Peyer's patch (tissue), 4 donors: ENCODE measurements at regions not wholly inside any gene's neighbourhood (a gene's known extent, or its start where the extent isn't known, plus 50 kb on each side); places are given as distances from the start of the nearest gene placed in this dataset.

ENCODE experiments used
- POLR2A ChIP-seq, 2 donors: fragments of 450-650 bp; IDR thresholded peaks; one replicate each; pipeline ENCODE4 v1.5.1; 2017; ENCODE audit warnings: antibody characterized with exemption in 2 of 2, mild to moderate bottlenecking in 2 of 2, moderate library complexity in 2 of 2
- TF ChIP-seq, protein P1 (sequence below), 6 experiments: fragments of 450-650 bp in 4 of 6; fragments of 200-600 bp in 2 of 6; sonication (generic) in 1 of 6; IDR thresholded peaks; one replicate each; pipeline ENCODE4 v1.5.1; 2017 to 2019; ENCODE audit warnings: antibody characterized with exemption in 6 of 6, mild to moderate bottlenecking in 3 of 6, moderate library complexity in 1 of 6

DNA sequence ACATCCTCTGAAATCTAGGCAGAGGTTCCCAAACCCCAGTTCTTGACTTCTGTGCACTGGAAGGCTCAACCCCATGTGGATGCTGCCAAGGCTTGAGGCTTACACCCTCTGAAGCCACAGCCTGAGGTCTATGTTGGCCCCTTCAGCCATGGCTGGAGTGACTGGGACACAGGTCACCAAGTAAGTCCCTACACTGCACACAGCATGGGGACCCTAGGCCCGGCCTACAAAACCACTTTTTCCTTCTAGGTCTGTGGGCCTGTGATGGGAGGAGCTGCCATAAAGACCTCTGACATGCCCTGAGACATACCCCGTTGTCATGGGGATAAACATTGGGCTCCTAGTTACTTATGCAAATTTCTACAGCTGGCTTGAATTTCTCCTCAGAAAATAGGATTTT is 418.8 kb upstream of the CCNH start:
- TF ChIP-seq, protein P1, sequence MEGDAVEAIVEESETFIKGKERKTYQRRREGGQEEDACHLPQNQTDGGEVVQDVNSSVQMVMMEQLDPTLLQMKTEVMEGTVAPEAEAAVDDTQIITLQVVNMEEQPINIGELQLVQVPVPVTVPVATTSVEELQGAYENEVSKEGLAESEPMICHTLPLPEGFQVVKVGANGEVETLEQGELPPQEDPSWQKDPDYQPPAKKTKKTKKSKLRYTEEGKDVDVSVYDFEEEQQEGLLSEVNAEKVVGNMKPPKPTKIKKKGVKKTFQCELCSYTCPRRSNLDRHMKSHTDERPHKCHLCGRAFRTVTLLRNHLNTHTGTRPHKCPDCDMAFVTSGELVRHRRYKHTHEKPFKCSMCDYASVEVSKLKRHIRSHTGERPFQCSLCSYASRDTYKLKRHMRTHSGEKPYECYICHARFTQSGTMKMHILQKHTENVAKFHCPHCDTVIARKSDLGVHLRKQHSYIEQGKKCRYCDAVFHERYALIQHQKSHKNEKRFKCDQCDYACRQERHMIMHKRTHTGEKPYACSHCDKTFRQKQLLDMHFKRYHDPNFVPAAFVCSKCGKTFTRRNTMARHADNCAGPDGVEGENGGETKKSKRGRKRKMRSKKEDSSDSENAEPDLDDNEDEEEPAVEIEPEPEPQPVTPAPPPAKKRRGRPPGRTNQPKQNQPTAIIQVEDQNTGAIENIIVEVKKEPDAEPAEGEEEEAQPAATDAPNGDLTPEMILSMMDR (IDR thresholded peaks at IDR 0.05): no peak
- no peak for TF ChIP-seq POLR2A (IDR thresholded peaks at IDR 0.05)
